ENCODE measurements at regions not wholly inside any gene's neighbourhood (a gene's known extent, or its start where the extent isn't known, plus 50 kb on each side); places are given as distances from the start of the nearest gene placed in this dataset.

DNA sequence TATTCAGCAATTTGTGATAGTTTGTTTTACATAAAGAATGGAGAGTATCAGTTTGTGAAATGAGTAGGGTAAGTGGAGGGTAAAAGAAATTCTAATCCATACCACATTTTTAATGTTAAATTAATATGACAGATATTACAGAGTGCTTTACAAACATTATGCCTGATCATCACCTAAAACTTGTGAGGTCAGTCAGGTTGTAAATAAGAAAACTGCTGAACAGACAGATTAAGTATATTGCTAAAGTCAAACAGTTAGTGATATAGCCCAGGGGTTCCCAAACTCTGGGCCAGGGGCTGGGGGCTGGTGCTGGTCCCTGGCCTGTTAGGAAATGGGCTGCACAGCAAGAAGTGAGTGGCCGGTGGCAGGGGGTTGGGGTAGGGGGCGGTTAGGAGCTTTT lies 273.6 kb downstream of the TRAM1L1 start:
- H3K4me3 ChIP-seq (ENCODE audit: low read length in 3 of 3), result no peak overlapping the region
- no peak overlapping the region for H3K27ac ChIP-seq (ENCODE audit: low read depth in 2 of 2, low read length in 2 of 2)
- TF ChIP-seq, protein P1, sequence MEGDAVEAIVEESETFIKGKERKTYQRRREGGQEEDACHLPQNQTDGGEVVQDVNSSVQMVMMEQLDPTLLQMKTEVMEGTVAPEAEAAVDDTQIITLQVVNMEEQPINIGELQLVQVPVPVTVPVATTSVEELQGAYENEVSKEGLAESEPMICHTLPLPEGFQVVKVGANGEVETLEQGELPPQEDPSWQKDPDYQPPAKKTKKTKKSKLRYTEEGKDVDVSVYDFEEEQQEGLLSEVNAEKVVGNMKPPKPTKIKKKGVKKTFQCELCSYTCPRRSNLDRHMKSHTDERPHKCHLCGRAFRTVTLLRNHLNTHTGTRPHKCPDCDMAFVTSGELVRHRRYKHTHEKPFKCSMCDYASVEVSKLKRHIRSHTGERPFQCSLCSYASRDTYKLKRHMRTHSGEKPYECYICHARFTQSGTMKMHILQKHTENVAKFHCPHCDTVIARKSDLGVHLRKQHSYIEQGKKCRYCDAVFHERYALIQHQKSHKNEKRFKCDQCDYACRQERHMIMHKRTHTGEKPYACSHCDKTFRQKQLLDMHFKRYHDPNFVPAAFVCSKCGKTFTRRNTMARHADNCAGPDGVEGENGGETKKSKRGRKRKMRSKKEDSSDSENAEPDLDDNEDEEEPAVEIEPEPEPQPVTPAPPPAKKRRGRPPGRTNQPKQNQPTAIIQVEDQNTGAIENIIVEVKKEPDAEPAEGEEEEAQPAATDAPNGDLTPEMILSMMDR (IDR thresholded peaks at IDR 0.05; ENCODE audit: borderline replicate concordance, extremely low read depth, insufficient read depth), result no peak
- H3K9me3 ChIP-seq (ENCODE audit: control insufficient read depth in 2 of 3, insufficient read depth in 1 of 3, low read length in 3 of 3), result no peaks in the 10 kb centered on the region
- H3K36me3 ChIP-seq (ENCODE audit: control insufficient read depth in 2 of 3, insufficient read depth in 3 of 3, low read length in 3 of 3), result no peaks in the 10 kb centered on the region
- FAIRE-seq, result no peak
- intact Hi-C loops (cut with DNase I), result no loop called here
- no peak for DNase-seq
- no peaks in the 10 kb centered on the region for H3K27me3 ChIP-seq (ENCODE audit: control insufficient read depth, insufficient read depth, low read length)
- H3K9ac ChIP-seq (ENCODE audit: low read length in 3 of 3), result no peak overlapping the region
- no peaks in the 10 kb centered on the region for H3K4me1 ChIP-seq (ENCODE audit: control insufficient read depth in 2 of 3, insufficient read depth in 2 of 3, low read depth in 1 of 3, low read length in 3 of 3)

- no peaks in the 10 kb centered on the region for H3K9me3 ChIP-seq (ENCODE audit: control insufficient read depth in 2 of 3, insufficient read depth in 1 of 3, low read length in 3 of 3)
- no peak overlapping the region for H3K4me3 ChIP-seq (ENCODE audit: low read length in 3 of 3)
- DNase-seq (no peak), FAIRE-seq (no peak)
- no peaks in the 10 kb centered on the region for H3K27me3 ChIP-seq (ENCODE audit: control insufficient read depth, insufficient read depth, low read length)
- H3K27ac ChIP-seq (ENCODE audit: low read depth in 2 of 2, low read length in 2 of 2), result no peak overlapping the region
- intact Hi-C loops (cut with DNase I), result no loop called here
- H3K9ac ChIP-seq (ENCODE audit: low read length in 3 of 3), result no peak overlapping the region
- no peaks in the 10 kb centered on the region for H3K4me1 ChIP-seq (ENCODE audit: control insufficient read depth in 2 of 3, insufficient read depth in 2 of 3, low read depth in 1 of 3, low read length in 3 of 3)
- no peaks in the 10 kb centered on the region for H3K36me3 ChIP-seq (ENCODE audit: control insufficient read depth in 2 of 3, insufficient read depth in 3 of 3, low read length in 3 of 3)
- TF ChIP-seq, protein P1 (IDR thresholded peaks at IDR 0.05; ENCODE audit: borderline replicate concordance, extremely low read depth, insufficient read depth), result no peak
These were observed 289.4 kb downstream of the TRAM1L1 start for GRCh38 chr4:116796022-116796421.

DNA sequence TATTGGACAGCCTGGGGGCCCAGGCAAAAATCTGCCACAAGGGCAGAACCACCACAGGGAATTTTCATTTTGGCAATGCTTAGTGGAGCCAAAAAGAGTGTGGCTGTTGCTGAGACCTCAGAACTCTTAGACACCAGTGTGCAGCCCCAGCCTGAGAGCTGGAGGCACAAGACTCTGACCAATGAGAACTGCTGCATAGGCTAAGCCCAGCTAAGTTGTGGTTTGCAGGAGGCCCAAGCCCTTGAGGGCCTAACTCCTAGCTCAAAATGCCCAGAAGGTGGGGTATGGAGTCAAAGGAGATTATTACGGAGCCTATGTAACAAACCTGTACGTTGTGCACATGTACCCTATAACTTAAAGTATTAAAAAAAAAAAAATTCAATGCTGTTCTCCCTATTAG lies 296.7 kb downstream of the TRAM1L1 start:
- no peak overlapping the region for H3K27ac ChIP-seq (ENCODE audit: low read depth in 2 of 2, low read length in 2 of 2)
- FAIRE-seq (no peak), DNase-seq (no peak)
- H3K36me3 ChIP-seq (ENCODE audit: control insufficient read depth in 2 of 3, insufficient read depth in 3 of 3, low read length in 3 of 3), result no peaks in the 10 kb centered on the region
- TF ChIP-seq, protein P1 (IDR thresholded peaks at IDR 0.05; ENCODE audit: borderline replicate concordance, extremely low read depth, insufficient read depth), result no peak
- intact Hi-C loops (cut with DNase I), result no loop called here
- H3K27me3 ChIP-seq (ENCODE audit: control insufficient read depth, insufficient read depth, low read length), result no peaks in the 10 kb centered on the region
- no peak overlapping the region for H3K9ac ChIP-seq (ENCODE audit: low read length in 3 of 3)
- H3K9me3 ChIP-seq (ENCODE audit: control insufficient read depth in 2 of 3, insufficient read depth in 1 of 3, low read length in 3 of 3), result no peaks in the 10 kb centered on the region
- H3K4me1 ChIP-seq (ENCODE audit: control insufficient read depth in 2 of 3, insufficient read depth in 2 of 3, low read depth in 1 of 3, low read length in 3 of 3), result no peaks in the 10 kb centered on the region
- H3K4me3 ChIP-seq (ENCODE audit: low read length in 3 of 3), result no peak overlapping the region

DNA sequence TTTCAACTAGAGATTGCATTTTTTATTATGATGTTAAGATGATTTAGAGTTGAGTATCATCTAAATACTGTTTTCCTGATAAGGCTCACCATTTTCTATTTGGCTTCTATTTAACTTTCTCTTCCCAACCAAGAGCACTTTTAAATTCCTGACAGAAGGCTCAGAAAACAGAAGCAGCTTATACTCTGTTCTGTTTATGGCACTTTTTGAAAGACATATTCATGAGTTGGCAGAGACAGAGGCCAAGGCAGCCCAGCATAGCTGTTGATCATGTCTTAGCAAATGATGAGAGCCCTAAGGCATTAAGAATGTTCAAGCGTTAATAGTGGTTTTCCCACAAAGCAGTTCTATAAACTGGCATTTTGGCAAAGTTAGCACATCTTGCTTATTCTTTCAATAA lies 330.3 kb downstream of the TRAM1L1 start:
- H3K36me3 ChIP-seq (ENCODE audit: control insufficient read depth in 2 of 3, insufficient read depth in 3 of 3, low read length in 3 of 3), result no peaks in the 10 kb centered on the region
- no peaks in the 10 kb centered on the region for H3K4me1 ChIP-seq (ENCODE audit: control insufficient read depth in 2 of 3, insufficient read depth in 2 of 3, low read depth in 1 of 3, low read length in 3 of 3)
- no peaks in the 10 kb centered on the region for H3K27me3 ChIP-seq (ENCODE audit: control insufficient read depth, insufficient read depth, low read length)
- no peak overlapping the region for H3K4me3 ChIP-seq (ENCODE audit: low read length in 3 of 3)
- no peak overlapping the region for H3K27ac ChIP-seq (ENCODE audit: low read depth in 2 of 2, low read length in 2 of 2)
- DNase-seq (no peak), FAIRE-seq (no peak)
- TF ChIP-seq, protein P1 (IDR thresholded peaks at IDR 0.05; ENCODE audit: borderline replicate concordance, extremely low read depth, insufficient read depth), result no peak
- no peaks in the 10 kb centered on the region for H3K9me3 ChIP-seq (ENCODE audit: control insufficient read depth in 2 of 3, insufficient read depth in 1 of 3, low read length in 3 of 3)
- no peak overlapping the region for H3K9ac ChIP-seq (ENCODE audit: low read length in 3 of 3)
- intact Hi-C loops (cut with DNase I), result no loop called here

All from kidney (tissue), 13 donors.